ENCODE measurements at regions not wholly inside any gene's neighbourhood (a gene's known extent, or its start where the extent isn't known, plus 50 kb on each side); places are given as distances from the start of the nearest gene placed in this dataset.

DNA sequence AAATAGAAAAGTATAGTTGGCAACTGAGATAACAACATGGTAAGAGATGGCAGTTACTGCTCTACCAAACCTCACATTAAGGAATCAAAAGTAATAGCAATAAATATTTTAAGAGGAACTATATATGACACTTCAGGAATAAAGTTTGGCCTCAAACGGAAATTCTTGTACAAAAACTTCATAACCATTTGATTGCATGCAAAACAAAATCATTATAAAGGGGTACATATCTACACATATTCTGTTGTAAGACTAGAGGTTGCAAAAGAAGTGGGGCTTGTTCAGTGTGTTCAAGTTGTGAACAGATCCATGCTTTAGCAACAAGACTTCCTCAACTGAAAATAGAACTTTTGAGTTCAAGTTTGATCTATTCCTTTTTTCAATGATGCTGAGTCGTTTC lies 133.5 kb upstream of the MIR17HG start:
- Histone ChIP-seq H3K9me3 (ENCODE audit: control insufficient read depth in 2 of 2, insufficient read depth in 1 of 2, low read depth in 1 of 2, low read length in 1 of 2) (no peaks in the 10 kb centered on the region), H3K36me3 (ENCODE audit: control insufficient read depth in 3 of 3, insufficient read depth in 2 of 3, low read depth in 1 of 3, low read length in 3 of 3) (no peaks in the 10 kb centered on the region), H3K27ac (ENCODE audit: low read depth in 1 of 3, low read length in 2 of 3) (no peak overlapping the region), H3K27me3 (ENCODE audit: control insufficient read depth in 3 of 3, insufficient read depth in 3 of 3, low read length in 3 of 3) (no peaks in the 10 kb centered on the region), H3K4me3 (ENCODE audit: low read depth in 1 of 3, low read length in 3 of 3) (no peak overlapping the region), H3K4me1 (ENCODE audit: control insufficient read depth in 3 of 3, insufficient read depth in 2 of 3, low read depth in 1 of 3, low read length in 2 of 3) (no peaks in the 10 kb centered on the region)
- WGBS, 3 donors = 56 to 69% (median 59%) methylated on average over 2 of the region's 2 CpGs
- FAIRE-seq (no peak), DNase-seq (no peak)

DNA sequence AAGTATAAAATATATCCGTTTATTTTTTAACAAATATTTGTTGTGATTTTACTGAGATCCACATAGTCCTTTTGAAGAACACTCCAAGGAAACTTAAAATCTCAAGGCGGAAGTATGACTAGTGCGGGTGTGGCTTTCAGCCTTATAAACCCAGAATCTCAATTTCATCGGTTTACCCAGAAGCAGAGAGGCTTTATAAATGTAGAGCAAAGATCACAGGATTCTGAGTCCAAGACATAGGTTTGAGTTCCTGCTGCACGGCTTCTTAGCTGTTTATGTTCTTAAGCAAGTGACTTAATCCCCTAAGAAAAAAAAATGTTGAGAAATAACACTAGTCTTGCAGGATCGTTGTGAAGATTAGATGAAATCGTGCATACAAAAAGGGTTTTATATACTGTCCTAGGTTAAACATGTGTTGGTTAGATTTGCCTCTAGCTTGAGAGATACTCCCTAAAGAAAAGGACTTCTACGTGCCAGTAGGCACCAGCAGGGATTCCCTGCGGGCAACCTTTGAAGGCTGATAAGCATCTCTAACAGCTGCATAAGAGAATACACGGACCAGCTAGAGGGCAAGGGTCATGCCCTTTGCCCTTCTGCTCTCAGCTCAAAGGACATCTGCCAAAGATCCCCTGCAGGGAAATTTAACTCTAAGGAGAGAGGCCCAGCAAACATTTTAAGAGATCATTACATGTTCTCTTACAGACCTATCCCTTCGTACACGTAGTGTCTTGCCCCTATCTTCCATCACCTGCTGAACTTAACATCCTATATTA lies 130.4 kb upstream of the MIR17HG start:
- H3K36me3 ChIP-seq (ENCODE audit: control insufficient read depth in 3 of 3, insufficient read depth in 2 of 3, low read depth in 1 of 3, low read length in 3 of 3) = no peaks in the 10 kb centered on the region
- H3K4me1 ChIP-seq (ENCODE audit: control insufficient read depth in 3 of 3, insufficient read depth in 2 of 3, low read depth in 1 of 3, low read length in 2 of 3) = no peaks in the 10 kb centered on the region
- no peak overlapping the region for H3K4me3 ChIP-seq (ENCODE audit: low read depth in 1 of 3, low read length in 3 of 3)
- H3K27me3 ChIP-seq (ENCODE audit: control insufficient read depth in 3 of 3, insufficient read depth in 3 of 3, low read length in 3 of 3) = no peaks in the 10 kb centered on the region
- no peak overlapping the region for H3K27ac ChIP-seq (ENCODE audit: low read depth in 1 of 3, low read length in 2 of 3)
- H3K9me3 ChIP-seq (ENCODE audit: control insufficient read depth in 2 of 2, insufficient read depth in 1 of 2, low read depth in 1 of 2, low read length in 1 of 2) = no peaks in the 10 kb centered on the region
- FAIRE-seq = no peak
- DNase-seq = no peak
- 39 to 53% (median 50%) methylated on average over 12 of the region's 12 CpGs for WGBS, 3 donors

DNA sequence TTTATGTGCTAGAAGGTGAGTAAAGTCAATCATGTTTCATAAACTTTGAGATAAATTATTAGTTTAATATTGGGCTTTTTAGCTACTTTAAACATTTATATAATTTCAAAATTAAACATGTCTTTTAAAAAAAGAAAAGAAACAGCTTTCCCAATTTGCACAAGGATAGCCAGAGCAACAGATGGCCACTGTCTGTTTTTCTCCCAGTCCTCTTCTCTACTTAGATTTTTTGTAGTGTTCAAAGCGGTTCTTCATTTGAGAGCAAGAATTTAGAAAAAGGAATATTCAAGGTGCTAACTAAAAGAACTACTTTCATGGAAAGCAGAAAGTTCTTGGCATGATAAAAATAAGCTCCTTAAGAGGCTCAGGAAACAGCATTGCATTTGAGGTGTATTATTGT lies 128.3 kb upstream of the MIR17HG start:
- no peak for FAIRE-seq
- no peak for DNase-seq
- H3K27ac ChIP-seq (ENCODE audit: low read depth in 1 of 3, low read length in 2 of 3) = no peak overlapping the region
- WGBS, 3 donors = 72 to 85% (median 79%) methylated on average over 1 of the region's 1 CpG
- no peaks in the 10 kb centered on the region for H3K9me3 ChIP-seq (ENCODE audit: control insufficient read depth in 2 of 2, insufficient read depth in 1 of 2, low read depth in 1 of 2, low read length in 1 of 2)
- no peak overlapping the region for H3K4me3 ChIP-seq (ENCODE audit: low read depth in 1 of 3, low read length in 3 of 3)
- no peaks in the 10 kb centered on the region for H3K4me1 ChIP-seq (ENCODE audit: control insufficient read depth in 3 of 3, insufficient read depth in 2 of 3, low read depth in 1 of 3, low read length in 2 of 3)
- peaks cover 0 to 5% (median 0%) of the 10 kb centered on the region in 3 donors for H3K27me3 ChIP-seq (ENCODE audit: control insufficient read depth in 3 of 3, insufficient read depth in 3 of 3, low read length in 3 of 3)
- no peaks in the 10 kb centered on the region for H3K36me3 ChIP-seq (ENCODE audit: control insufficient read depth in 3 of 3, insufficient read depth in 2 of 3, low read depth in 1 of 3, low read length in 3 of 3)

DNA sequence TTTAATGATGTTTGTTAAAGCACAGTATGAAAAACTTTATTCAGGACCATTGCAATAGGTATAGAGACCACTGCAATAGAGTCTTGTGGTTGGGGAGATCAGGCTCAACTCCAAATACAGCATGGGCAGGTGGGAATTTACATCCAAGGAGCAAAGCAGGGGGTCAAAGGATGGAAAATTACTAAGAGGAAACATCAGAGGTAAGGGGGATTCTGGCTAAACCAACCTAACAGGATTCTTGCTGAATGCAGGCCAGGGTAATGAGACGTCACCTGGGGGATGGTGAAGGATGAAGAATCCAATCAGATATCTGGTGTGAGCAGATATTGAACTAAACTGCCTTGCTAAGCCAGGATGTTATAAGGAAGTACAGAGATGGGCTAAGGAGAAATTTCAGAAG lies 126.6 kb upstream of the MIR17HG start:
- no peak overlapping the region for H3K4me3 ChIP-seq (ENCODE audit: low read depth in 1 of 3, low read length in 3 of 3)
- H3K27me3 ChIP-seq (ENCODE audit: control insufficient read depth in 3 of 3, insufficient read depth in 3 of 3, low read length in 3 of 3) = peaks cover 0 to 5% (median 0%) of the 10 kb centered on the region in 3 donors
- no peaks in the 10 kb centered on the region for H3K36me3 ChIP-seq (ENCODE audit: control insufficient read depth in 3 of 3, insufficient read depth in 2 of 3, low read depth in 1 of 3, low read length in 3 of 3)
- H3K27ac ChIP-seq (ENCODE audit: low read depth in 1 of 3, low read length in 2 of 3) = no peak overlapping the region
- H3K4me1 ChIP-seq (ENCODE audit: control insufficient read depth in 3 of 3, insufficient read depth in 2 of 3, low read depth in 1 of 3, low read length in 2 of 3) = no peaks in the 10 kb centered on the region
- 29 to 74% (median 42%) methylated on average over 1 of the region's 1 CpG for WGBS, 3 donors
- no peaks in the 10 kb centered on the region for H3K9me3 ChIP-seq (ENCODE audit: control insufficient read depth in 2 of 2, insufficient read depth in 1 of 2, low read depth in 1 of 2, low read length in 1 of 2)
- no peak for FAIRE-seq
- no peak for DNase-seq

DNA sequence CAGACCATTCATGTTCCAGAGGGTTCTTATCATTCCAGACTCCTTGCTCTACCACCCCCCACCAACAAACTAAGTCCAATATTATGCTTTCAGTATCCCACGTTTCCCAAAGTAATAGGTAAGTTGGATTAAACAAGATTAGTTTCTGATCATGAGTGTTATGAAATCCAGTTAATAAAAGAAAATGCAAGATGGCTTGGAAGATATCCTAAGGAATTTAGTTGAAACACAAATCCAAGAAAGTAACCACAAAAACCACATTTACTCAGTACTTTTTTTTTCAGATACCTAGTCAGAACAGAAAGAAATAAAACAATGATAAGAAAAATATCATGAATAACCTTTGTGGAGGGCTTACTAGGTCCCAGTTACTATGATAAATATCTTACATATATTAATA lies 119.4 kb upstream of the MIR17HG start:
- FAIRE-seq (no peak), DNase-seq (no peak)
- Histone ChIP-seq H3K27me3 (ENCODE audit: control insufficient read depth in 3 of 3, insufficient read depth in 3 of 3, low read length in 3 of 3) (peaks cover 0 to 5% (median 0%) of the 10 kb centered on the region in 3 donors), H3K36me3 (ENCODE audit: control insufficient read depth in 3 of 3, insufficient read depth in 2 of 3, low read depth in 1 of 3, low read length in 3 of 3) (no peaks in the 10 kb centered on the region), H3K9me3 (ENCODE audit: control insufficient read depth in 2 of 2, insufficient read depth in 1 of 2, low read depth in 1 of 2, low read length in 1 of 2) (no peaks in the 10 kb centered on the region), H3K4me3 (ENCODE audit: low read depth in 1 of 3, low read length in 3 of 3) (no peak overlapping the region), H3K4me1 (ENCODE audit: control insufficient read depth in 3 of 3, insufficient read depth in 2 of 3, low read depth in 1 of 3, low read length in 2 of 3) (no peaks in the 10 kb centered on the region), H3K27ac (ENCODE audit: low read depth in 1 of 3, low read length in 2 of 3) (no peak overlapping the region)
- WGBS, 3 donors = 50 to 59% (median 57%) methylated on average over 1 of the region's 1 CpG

DNA sequence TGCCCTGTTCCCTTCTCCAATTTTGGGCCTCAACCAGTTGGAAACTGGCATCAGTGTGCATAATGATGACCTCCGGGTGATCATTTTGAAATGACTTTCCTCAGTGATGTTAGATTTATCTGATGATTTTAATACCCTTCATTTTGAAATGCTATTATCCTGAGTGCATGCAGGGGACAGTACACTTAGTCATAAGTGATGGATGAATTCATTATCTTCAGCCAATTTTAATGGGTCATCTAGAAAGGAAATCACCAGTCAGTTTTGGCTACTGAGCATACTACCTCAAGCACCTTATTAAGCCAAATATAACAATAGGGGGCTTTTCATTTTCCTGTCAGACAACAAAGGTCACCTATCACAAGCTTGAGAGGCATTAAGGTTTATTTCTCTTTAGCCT lies 118.5 kb upstream of the MIR17HG start:
- H3K9me3 ChIP-seq (ENCODE audit: control insufficient read depth in 2 of 2, insufficient read depth in 1 of 2, low read depth in 1 of 2, low read length in 1 of 2) = no peaks in the 10 kb centered on the region
- peaks cover 0 to under 1% (median 0%) of the 10 kb centered on the region in 3 donors for H3K27me3 ChIP-seq (ENCODE audit: control insufficient read depth in 3 of 3, insufficient read depth in 3 of 3, low read length in 3 of 3)
- DNase-seq (no peak), FAIRE-seq (no peak)
- no peak overlapping the region for H3K27ac ChIP-seq (ENCODE audit: low read depth in 1 of 3, low read length in 2 of 3)
- WGBS, 3 donors = 83 to 85% (median 84%) methylated on average over 1 of the region's 1 CpG
- no peaks in the 10 kb centered on the region for H3K4me1 ChIP-seq (ENCODE audit: control insufficient read depth in 3 of 3, insufficient read depth in 2 of 3, low read depth in 1 of 3, low read length in 2 of 3)
- H3K36me3 ChIP-seq (ENCODE audit: control insufficient read depth in 3 of 3, insufficient read depth in 2 of 3, low read depth in 1 of 3, low read length in 3 of 3) = no peaks in the 10 kb centered on the region
- H3K4me3 ChIP-seq (ENCODE audit: low read depth in 1 of 3, low read length in 3 of 3) = no peak overlapping the region

DNA sequence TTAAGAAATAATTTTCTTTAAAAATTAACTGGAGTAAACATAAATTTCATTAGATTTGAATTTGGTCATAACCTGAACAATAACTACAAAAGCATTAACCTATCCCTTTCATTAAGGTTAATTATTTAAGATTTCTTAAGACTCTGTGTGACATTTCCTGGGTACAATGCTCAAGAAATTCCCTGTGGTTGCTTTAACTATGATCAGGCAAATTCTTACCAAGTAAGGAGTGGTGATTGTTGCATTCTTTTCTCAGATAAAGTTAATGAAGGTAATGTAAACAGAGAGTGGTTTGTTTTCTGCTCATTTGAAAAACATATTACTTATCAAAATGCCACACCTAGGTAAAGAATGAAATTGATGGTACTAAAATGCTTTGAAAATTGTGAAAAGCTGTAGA lies 114.8 kb upstream of the MIR17HG start:
- no peaks in the 10 kb centered on the region for H3K4me1 ChIP-seq (ENCODE audit: control insufficient read depth in 3 of 3, insufficient read depth in 2 of 3, low read depth in 1 of 3, low read length in 2 of 3)
- H3K9me3 ChIP-seq (ENCODE audit: control insufficient read depth in 2 of 2, insufficient read depth in 1 of 2, low read depth in 1 of 2, low read length in 1 of 2) = no peaks in the 10 kb centered on the region
- no peak overlapping the region for H3K27ac ChIP-seq (ENCODE audit: low read depth in 1 of 3, low read length in 2 of 3)
- DNase-seq (no peak), FAIRE-seq (no peak)
- no peaks in the 10 kb centered on the region for H3K27me3 ChIP-seq (ENCODE audit: control insufficient read depth in 3 of 3, insufficient read depth in 3 of 3, low read length in 3 of 3)
- no peak overlapping the region for H3K4me3 ChIP-seq (ENCODE audit: low read depth in 1 of 3, low read length in 3 of 3)
- no peaks in the 10 kb centered on the region for H3K36me3 ChIP-seq (ENCODE audit: control insufficient read depth in 3 of 3, insufficient read depth in 2 of 3, low read depth in 1 of 3, low read length in 3 of 3)

DNA sequence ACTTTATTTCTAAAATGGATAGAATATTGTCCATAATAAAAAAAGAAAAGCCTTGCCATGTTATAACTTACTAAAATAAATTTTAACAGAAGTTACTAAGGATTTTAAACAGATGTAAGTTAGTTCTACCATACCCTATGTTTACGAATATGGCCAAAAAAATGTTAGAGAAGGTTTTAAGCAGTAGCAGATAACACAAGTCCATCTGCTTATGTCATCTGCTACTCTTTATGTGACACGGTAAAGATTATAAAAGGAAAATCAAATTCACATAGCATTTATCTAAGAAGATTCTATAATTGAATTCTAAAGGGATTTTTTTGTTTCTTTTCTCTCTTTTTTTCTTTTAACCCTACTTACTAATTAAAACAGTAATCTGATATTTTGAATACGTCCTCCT lies 114.2 kb upstream of the MIR17HG start:
- Histone ChIP-seq H3K9me3 (ENCODE audit: control insufficient read depth in 2 of 2, insufficient read depth in 1 of 2, low read depth in 1 of 2, low read length in 1 of 2) (no peaks in the 10 kb centered on the region), H3K4me3 (ENCODE audit: low read depth in 1 of 3, low read length in 3 of 3) (no peak overlapping the region), H3K36me3 (ENCODE audit: control insufficient read depth in 3 of 3, insufficient read depth in 2 of 3, low read depth in 1 of 3, low read length in 3 of 3) (no peaks in the 10 kb centered on the region), H3K27ac (ENCODE audit: low read depth in 1 of 3, low read length in 2 of 3) (no peak overlapping the region), H3K27me3 (ENCODE audit: control insufficient read depth in 3 of 3, insufficient read depth in 3 of 3, low read length in 3 of 3) (no peaks in the 10 kb centered on the region), H3K4me1 (ENCODE audit: control insufficient read depth in 3 of 3, insufficient read depth in 2 of 3, low read depth in 1 of 3, low read length in 2 of 3) (no peaks in the 10 kb centered on the region)
- DNase-seq (no peak), FAIRE-seq (no peak)
- 76 to 81% (median 80%) methylated on average over 3 of the region's 3 CpGs for WGBS, 3 donors

DNA sequence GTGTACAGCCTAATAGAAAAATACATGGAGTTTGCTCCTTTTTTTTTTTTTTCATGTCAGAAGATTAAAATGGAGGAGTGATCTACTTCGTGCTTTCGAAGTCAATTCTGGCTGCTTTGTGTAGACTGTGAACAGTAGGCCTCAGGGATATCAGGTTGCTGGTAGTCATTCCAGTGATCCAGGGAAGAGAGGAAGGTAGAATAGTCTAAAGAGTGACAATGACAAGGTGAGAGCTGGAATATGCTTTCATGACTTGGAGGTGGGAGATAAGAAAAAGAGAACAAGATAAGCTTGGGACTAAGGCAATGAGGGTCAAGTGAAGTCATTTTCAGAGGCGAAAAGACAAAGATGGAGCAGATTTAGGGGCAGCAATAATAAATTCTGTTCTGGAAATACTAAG lies 111.3 kb upstream of the MIR17HG start:
- Histone ChIP-seq H3K27ac (ENCODE audit: low read depth in 1 of 3, low read length in 2 of 3) (no peak overlapping the region), H3K4me3 (ENCODE audit: low read depth in 1 of 3, low read length in 3 of 3) (no peak overlapping the region), H3K36me3 (ENCODE audit: control insufficient read depth in 3 of 3, insufficient read depth in 2 of 3, low read depth in 1 of 3, low read length in 3 of 3) (no peaks in the 10 kb centered on the region), H3K9me3 (ENCODE audit: control insufficient read depth in 2 of 2, insufficient read depth in 1 of 2, low read depth in 1 of 2, low read length in 1 of 2) (no peaks in the 10 kb centered on the region), H3K4me1 (ENCODE audit: control insufficient read depth in 3 of 3, insufficient read depth in 2 of 3, low read depth in 1 of 3, low read length in 2 of 3) (no peaks in the 10 kb centered on the region), H3K27me3 (ENCODE audit: control insufficient read depth in 3 of 3, insufficient read depth in 3 of 3, low read length in 3 of 3) (no peaks in the 10 kb centered on the region)
- FAIRE-seq (no peak), DNase-seq (no peak)
- WGBS, 3 donors = 84 to 90% (median 87%) methylated on average over 3 of the region's 3 CpGs

All from small intestine (tissue), 7 donors.